ENCODE measurements at regions not wholly inside any gene's neighbourhood (a gene's known extent, or its start where the extent isn't known, plus 50 kb on each side); places are given as distances from the start of the nearest gene placed in this dataset.

GRCh38 chr6:98287876-98288275 is 546.5 kb upstream of the POU3F2 start:
- Histone ChIP-seq H3K4me2 (ENCODE audit: low read depth, low read length) (no peak overlapping the region), H3F3A (ENCODE audit: insufficient read depth, low read length) (no peaks in the 10 kb centered on the region), H4K20me1 (ENCODE audit: insufficient read depth, low read length) (no peaks in the 10 kb centered on the region), H3K36me3 (replicated peaks; ENCODE audit: insufficient read depth, low read length) (no peaks in the 10 kb centered on the region), H3K9me2 (replicated peaks; ENCODE audit: insufficient read depth, low read length) (no peaks in the 10 kb centered on the region), H3K27me3 (replicated peaks; ENCODE audit: insufficient read depth, low read length) (no peaks in the 10 kb centered on the region), H3K9ac (ENCODE audit: low read length) (no peak overlapping the region), H3K9me3 (replicated peaks; ENCODE audit: insufficient read depth, low read length) (no peaks in the 10 kb centered on the region), H3K79me2 (ENCODE audit: low read length) (no peaks in the 10 kb centered on the region), H3K4me3 (ENCODE audit: low read length) (no peak overlapping the region), H2AFZ (ENCODE audit: low read length) (no peak overlapping the region), H3K27ac (ENCODE audit: low read length) (no peak overlapping the region), H3K4me1 (ENCODE audit: low read length) (no peaks in the 10 kb centered on the region)
- DNase-seq = no peak
- TF ChIP-seq CTCF (IDR thresholded peaks at IDR 0.05; ENCODE audit: low read length) (no peak), EZH2phosphoT487 (IDR thresholded peaks at IDR 0.05; ENCODE audit: low read length) (no peak)

- H3F3A ChIP-seq (ENCODE audit: insufficient read depth, low read length) = no peaks in the 10 kb centered on the region
- H4K20me1 ChIP-seq (ENCODE audit: insufficient read depth, low read length) = no peaks in the 10 kb centered on the region
- no peaks in the 10 kb centered on the region for H3K36me3 ChIP-seq (replicated peaks; ENCODE audit: insufficient read depth, low read length)
- no peak overlapping the region for H3K9ac ChIP-seq (ENCODE audit: low read length)
- H3K4me3 ChIP-seq (ENCODE audit: low read length) = no peak overlapping the region
- no peaks in the 10 kb centered on the region for H3K9me2 ChIP-seq (replicated peaks; ENCODE audit: insufficient read depth, low read length)
- H3K79me2 ChIP-seq (ENCODE audit: low read length) = no peaks in the 10 kb centered on the region
- TF ChIP-seq EZH2phosphoT487 (IDR thresholded peaks at IDR 0.05; ENCODE audit: low read length) (no peak), EZH2 (optimal IDR thresholded peaks at IDR 0.05; ENCODE audit: low read depth, low read length) (no peak), CTCF (IDR thresholded peaks at IDR 0.05; ENCODE audit: low read length) (no peak)
- no peak overlapping the region for H3K27ac ChIP-seq (ENCODE audit: low read length)
- H3K9me3 ChIP-seq (replicated peaks; ENCODE audit: insufficient read depth, low read length) = no peaks in the 10 kb centered on the region
- H3K4me2 ChIP-seq (ENCODE audit: low read depth, low read length) = no peak overlapping the region
- H3K4me1 ChIP-seq (ENCODE audit: low read length) = no peaks in the 10 kb centered on the region
- DNase-seq = no peak
- no peaks in the 10 kb centered on the region for H3K27me3 ChIP-seq (replicated peaks; ENCODE audit: insufficient read depth, low read length)
- no peak overlapping the region for H2AFZ ChIP-seq (ENCODE audit: low read length)
Observed at GRCh38 chr6:98292810-98293209, 541.6 kb upstream of the POU3F2 start.

GRCh38 chr6:98295515-98296175 is 538.7 kb upstream of the POU3F2 start:
- H3F3A ChIP-seq (ENCODE audit: insufficient read depth, low read length) = no peaks in the 10 kb centered on the region
- no peaks in the 10 kb centered on the region for H3K9me2 ChIP-seq (replicated peaks; ENCODE audit: insufficient read depth, low read length)
- H4K20me1 ChIP-seq (ENCODE audit: insufficient read depth, low read length) = no peaks in the 10 kb centered on the region
- no peak overlapping the region for H3K27ac ChIP-seq (ENCODE audit: low read length)
- no peak for TF ChIP-seq EZH2phosphoT487 (IDR thresholded peaks at IDR 0.05; ENCODE audit: low read length)
- TF ChIP-seq EZH2 (optimal IDR thresholded peaks at IDR 0.05; ENCODE audit: low read depth, low read length) = no peak
- no peak for TF ChIP-seq CTCF (IDR thresholded peaks at IDR 0.05; ENCODE audit: low read length)
- no peak for DNase-seq
- H3K27me3 ChIP-seq (replicated peaks; ENCODE audit: insufficient read depth, low read length) = no peaks in the 10 kb centered on the region
- H3K9me3 ChIP-seq (replicated peaks; ENCODE audit: insufficient read depth, low read length) = no peaks in the 10 kb centered on the region
- no peak overlapping the region for H3K9ac ChIP-seq (ENCODE audit: low read length)
- H3K36me3 ChIP-seq (replicated peaks; ENCODE audit: insufficient read depth, low read length) = no peaks in the 10 kb centered on the region
- no peak overlapping the region for H3K4me3 ChIP-seq (ENCODE audit: low read length)
- no peak overlapping the region for H2AFZ ChIP-seq (ENCODE audit: low read length)
- H3K4me2 ChIP-seq (ENCODE audit: low read depth, low read length) = no peak overlapping the region
- H3K79me2 ChIP-seq (ENCODE audit: low read length) = no peaks in the 10 kb centered on the region
- H3K4me1 ChIP-seq (ENCODE audit: low read length) = no peaks in the 10 kb centered on the region

All from MM.1S (cell line).